ENCODE measurements at regions not wholly inside any gene's neighbourhood (a gene's known extent, or its start where the extent isn't known, plus 50 kb on each side); places are given as distances from the start of the nearest gene placed in this dataset.

DNA sequence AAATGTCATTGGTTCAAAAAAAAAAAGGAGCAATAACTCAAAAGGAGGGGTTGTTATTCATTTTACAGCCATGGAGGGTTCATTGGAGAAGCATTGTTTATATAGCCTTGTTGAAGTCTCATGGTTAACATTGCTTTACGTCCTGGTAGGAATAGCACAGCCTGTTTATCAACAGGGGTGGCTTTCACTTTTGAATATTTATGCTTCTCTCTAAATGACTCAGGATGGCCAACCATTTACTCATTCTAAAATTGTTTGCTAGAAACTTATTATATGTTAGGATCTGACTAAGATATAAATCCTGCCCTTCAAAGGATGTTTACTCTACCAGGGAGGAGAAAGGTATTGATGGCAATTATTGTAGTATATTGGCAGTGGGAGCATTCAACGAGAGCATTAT is 534.1 kb upstream of the GALNTL6 start:
- Histone ChIP-seq H3K4me1 (ENCODE audit: control insufficient read depth in 1 of 2, insufficient read depth in 1 of 2, low read depth in 1 of 2, low read length in 1 of 2) (no peaks in the 10 kb centered on the region), H3K9me3 (no peaks in the 10 kb centered on the region), H3K4me3 (ENCODE audit: low read depth in 1 of 2, low read length in 1 of 2) (no peak overlapping the region), H3K27ac (no peak overlapping the region), H3K27me3 (no peaks in the 10 kb centered on the region), H3K36me3 (no peaks in the 10 kb centered on the region)
- TF ChIP-seq, protein P1, sequence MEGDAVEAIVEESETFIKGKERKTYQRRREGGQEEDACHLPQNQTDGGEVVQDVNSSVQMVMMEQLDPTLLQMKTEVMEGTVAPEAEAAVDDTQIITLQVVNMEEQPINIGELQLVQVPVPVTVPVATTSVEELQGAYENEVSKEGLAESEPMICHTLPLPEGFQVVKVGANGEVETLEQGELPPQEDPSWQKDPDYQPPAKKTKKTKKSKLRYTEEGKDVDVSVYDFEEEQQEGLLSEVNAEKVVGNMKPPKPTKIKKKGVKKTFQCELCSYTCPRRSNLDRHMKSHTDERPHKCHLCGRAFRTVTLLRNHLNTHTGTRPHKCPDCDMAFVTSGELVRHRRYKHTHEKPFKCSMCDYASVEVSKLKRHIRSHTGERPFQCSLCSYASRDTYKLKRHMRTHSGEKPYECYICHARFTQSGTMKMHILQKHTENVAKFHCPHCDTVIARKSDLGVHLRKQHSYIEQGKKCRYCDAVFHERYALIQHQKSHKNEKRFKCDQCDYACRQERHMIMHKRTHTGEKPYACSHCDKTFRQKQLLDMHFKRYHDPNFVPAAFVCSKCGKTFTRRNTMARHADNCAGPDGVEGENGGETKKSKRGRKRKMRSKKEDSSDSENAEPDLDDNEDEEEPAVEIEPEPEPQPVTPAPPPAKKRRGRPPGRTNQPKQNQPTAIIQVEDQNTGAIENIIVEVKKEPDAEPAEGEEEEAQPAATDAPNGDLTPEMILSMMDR (IDR thresholded peaks at IDR 0.05), result no peak

DNA sequence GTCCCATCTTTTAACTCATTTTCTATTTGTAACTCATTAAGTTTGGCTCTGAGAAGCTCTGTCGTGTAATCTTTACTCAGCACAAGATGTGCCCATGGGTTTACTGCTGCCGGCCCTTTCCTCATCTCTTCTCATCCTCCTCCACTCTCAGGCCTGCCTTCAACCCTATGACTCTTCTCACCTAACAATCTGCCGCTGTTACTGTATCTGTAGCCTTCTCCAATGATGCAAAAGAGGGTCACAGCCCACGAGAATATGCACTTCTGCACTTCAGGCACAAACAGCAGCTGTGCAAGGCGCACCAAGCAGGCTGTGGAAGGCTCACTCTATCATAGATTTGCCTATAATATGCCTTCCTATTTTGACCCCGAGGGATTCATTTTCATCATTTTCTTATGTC is 546.5 kb upstream of the GALNTL6 start:
- H3K27ac ChIP-seq, result no peak overlapping the region
- H3K4me1 ChIP-seq (ENCODE audit: control insufficient read depth in 1 of 2, insufficient read depth in 1 of 2, low read depth in 1 of 2, low read length in 1 of 2), result no peaks in the 10 kb centered on the region
- H3K36me3 ChIP-seq, result no peaks in the 10 kb centered on the region
- no peaks in the 10 kb centered on the region for H3K27me3 ChIP-seq
- H3K9me3 ChIP-seq, result no peaks in the 10 kb centered on the region
- TF ChIP-seq, protein P1 (IDR thresholded peaks at IDR 0.05), result no peak
- no peak overlapping the region for H3K4me3 ChIP-seq (ENCODE audit: low read depth in 1 of 2, low read length in 1 of 2)

DNA sequence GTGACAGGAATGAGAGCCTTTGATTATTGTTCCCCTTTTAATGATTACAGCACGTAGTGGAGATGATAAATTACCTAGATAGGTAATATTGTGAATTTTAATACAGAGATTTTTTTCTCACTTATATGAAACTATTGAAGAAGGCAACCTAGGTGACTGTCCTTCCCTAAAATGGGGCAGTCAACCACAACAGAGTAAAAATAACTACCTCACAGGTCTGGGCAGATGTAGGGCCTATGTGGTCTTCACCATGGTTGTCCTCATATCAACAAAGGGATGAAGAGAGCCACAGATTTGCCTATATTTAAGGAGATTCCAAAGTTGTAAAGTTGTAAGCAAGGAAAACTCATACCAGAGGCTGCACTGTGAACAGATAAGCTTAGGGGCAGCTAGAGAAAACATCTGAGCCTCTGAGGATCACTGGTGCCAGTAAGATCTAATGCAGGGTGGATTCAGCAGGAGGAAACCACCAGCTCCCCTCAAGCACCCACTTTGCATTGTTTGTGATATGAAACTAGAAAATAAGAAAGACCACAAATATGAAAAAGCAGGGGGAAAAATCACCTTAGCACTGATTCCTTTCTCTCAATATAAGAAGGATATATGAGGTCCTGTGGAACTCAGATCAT is 547.9 kb upstream of the GALNTL6 start:
- TF ChIP-seq, protein P1 (IDR thresholded peaks at IDR 0.05), result no peak
- H3K4me3 ChIP-seq (ENCODE audit: low read depth in 1 of 2, low read length in 1 of 2), result no peak overlapping the region
- no peaks in the 10 kb centered on the region for H3K27me3 ChIP-seq
- H3K27ac ChIP-seq, result no peak overlapping the region
- no peaks in the 10 kb centered on the region for H3K36me3 ChIP-seq
- no peaks in the 10 kb centered on the region for H3K4me1 ChIP-seq (ENCODE audit: control insufficient read depth in 1 of 2, insufficient read depth in 1 of 2, low read depth in 1 of 2, low read length in 1 of 2)
- H3K9me3 ChIP-seq, result no peaks in the 10 kb centered on the region

DNA sequence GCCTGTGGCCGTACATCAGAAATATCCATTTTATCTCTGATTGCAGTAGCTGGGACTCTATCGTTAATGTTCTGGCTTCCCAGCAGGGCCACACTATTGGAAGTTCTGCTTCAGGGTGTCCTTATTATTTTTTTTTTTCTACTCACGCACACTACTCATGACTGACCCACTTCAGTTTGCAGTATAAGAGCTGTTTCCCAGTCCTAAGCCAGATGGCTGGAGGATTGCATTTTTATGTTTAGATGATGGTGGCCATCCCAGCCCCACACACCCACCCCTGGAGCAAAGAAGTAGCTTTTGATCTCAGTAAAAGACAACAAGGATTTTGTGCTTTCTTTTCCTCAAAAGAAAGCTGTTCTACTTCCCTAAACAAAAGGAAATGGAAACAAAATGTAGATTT is 557.0 kb upstream of the GALNTL6 start:
- TF ChIP-seq, protein P1 (IDR thresholded peaks at IDR 0.05), result no peak
- H3K4me1 ChIP-seq (ENCODE audit: control insufficient read depth in 1 of 2, insufficient read depth in 1 of 2, low read depth in 1 of 2, low read length in 1 of 2), result no peaks in the 10 kb centered on the region
- no peak overlapping the region for H3K4me3 ChIP-seq (ENCODE audit: low read depth in 1 of 2, low read length in 1 of 2)
- no peaks in the 10 kb centered on the region for H3K9me3 ChIP-seq
- no peak overlapping the region for H3K27ac ChIP-seq
- no peaks in the 10 kb centered on the region for H3K27me3 ChIP-seq
- H3K36me3 ChIP-seq, result no peaks in the 10 kb centered on the region

DNA sequence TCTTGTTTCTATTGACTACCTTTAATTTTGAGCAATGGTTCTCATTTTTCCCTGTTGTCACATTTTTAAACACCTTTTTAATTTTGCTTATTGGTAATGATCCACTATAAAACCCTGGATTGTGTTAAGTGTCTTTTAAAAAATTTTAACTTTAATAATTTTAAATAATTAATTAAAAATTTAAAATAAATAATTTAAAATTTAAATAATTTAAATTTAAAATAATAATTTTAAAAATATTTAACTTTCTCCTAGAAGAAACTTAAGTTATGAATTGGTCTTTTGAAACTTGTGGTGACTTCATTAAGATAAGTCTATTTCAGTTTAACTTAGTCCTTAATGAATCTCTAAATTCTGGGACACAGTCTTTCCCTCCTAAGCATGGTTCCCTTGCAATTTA is 566.3 kb upstream of the GALNTL6 start:
- no peak overlapping the region for H3K27ac ChIP-seq
- no peaks in the 10 kb centered on the region for H3K9me3 ChIP-seq
- H3K4me1 ChIP-seq (ENCODE audit: control insufficient read depth in 1 of 2, insufficient read depth in 1 of 2, low read depth in 1 of 2, low read length in 1 of 2), result peaks cover 5 to 12% of the 10 kb centered on the region in 2 experiments
- TF ChIP-seq, protein P1 (IDR thresholded peaks at IDR 0.05), result no peak
- no peaks in the 10 kb centered on the region for H3K27me3 ChIP-seq
- no peaks in the 10 kb centered on the region for H3K36me3 ChIP-seq
- H3K4me3 ChIP-seq (ENCODE audit: low read depth in 1 of 2, low read length in 1 of 2), result no peak overlapping the region
